SIG-M5 treated with dmso at 0.1 percent for 504 hours (cell line): ENCODE measurements at regions not wholly inside any gene's neighbourhood (a gene's known extent, or its start where the extent isn't known, plus 50 kb on each side); places are given as distances from the start of the nearest gene placed in this dataset.
"Not testable (repeated sequence)": the region's sequence is repeated elsewhere in the genome, so short reads cannot be mapped to it uniquely, and the experiment has no call there.

Experiments used
- DNase-seq: peaks from one replicate; lab custom pipeline; 2025; ENCODE audit not compliant: unreplicated experiment; lab: John Stamatoyannopoulos, UW

DNA sequence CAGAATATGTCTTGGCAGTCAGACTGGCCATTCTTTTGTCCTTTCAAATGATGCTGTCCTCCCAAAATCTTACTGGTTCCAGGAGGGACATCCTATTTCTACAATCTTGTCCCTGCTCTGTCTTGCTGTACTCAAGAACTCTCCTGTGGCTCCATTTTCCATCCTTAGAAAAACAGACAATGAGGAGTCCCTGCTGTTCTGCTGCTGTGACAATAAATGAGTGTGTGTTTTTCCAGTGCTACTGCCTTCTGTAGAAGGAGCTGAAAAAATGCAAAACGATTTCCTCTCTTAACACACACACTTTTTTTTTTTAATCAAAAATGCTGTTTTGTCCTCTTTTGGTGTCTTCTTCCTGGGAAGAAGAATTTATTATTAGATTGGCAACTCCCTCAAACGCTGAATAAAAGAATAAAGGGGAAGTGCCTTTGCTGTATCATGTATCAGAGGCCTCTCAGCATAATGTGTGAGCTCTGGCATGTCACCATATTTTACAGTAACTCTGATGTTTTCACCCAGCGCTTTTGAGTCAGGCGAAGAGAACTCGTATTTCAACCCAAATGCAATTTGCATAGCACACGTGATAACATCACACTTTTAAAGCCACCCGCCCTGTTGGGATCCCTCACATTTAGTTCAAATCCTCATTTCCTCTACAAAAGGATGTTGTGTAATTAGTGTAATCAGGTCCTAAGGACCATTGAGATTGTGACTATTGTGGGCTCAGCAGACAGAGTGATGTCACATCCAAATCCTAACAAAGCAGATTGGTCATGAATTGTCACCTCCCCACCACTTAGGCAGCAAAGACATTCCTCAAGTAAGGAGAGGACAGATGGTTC lies 496.0 kb upstream of the LARGE1 start:
- DNase-seq: no peak

DNA sequence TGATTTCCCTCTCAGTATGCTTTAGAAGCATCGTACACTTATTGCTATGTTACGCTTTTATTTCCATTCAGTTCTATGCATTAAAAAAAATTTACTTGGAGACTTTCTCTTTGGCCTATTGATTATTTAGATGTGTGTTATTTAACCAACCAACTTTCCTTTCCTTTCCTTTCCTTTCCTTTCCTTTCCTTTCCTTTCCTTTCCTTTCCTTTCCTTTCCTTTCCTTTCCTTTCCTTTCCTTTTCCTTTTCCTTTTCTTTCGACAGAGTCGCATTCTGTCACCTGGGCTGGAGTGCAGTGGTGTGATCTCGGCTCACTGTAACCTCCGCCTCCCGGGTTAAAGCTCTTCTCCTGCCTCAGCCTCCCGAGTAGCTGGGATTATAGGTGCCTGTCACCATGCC lies 502.7 kb upstream of the LARGE1 start:
- DNase-seq: not testable (repeated sequence)

DNA sequence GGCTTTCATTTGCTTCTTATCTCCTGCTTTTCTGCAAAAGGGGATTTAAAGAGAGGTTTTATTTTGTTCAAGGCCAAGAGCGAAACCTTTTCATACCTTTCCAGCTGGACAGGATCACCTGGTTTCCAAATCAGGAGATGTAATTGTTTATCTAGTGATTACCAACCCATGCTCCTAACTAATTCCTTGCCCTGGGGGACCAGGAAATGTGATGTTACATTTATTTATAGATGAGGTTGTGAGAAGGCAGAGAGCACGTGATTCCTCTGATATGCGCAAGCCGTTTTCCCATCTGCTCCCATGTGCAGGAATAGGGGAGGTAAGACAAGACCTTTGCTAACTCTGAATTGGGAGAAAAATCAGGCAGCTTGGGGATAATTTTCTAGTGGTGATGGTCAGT lies 507.2 kb upstream of the LARGE1 start:
- DNase-seq: peak; percentile 12

DNA sequence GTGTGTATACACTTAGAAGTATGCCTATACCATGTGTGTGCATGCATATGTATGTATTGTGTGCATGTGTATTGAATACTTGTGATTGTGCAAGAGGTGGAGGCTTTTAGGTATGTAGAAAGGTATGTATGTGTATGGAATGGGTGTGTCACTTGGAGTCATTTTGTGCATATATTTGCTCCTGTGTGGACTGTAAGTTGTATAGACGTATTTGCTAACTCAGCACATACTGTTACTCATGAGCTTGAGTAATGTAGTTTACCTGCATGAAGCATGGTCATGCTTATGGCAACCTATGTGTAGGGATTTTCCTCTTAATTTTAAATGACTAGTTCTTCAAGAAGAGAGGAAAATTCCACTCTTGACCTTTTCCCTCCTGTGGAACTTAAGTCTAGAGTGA lies 507.6 kb upstream of the LARGE1 start:
- no peak for DNase-seq

DNA sequence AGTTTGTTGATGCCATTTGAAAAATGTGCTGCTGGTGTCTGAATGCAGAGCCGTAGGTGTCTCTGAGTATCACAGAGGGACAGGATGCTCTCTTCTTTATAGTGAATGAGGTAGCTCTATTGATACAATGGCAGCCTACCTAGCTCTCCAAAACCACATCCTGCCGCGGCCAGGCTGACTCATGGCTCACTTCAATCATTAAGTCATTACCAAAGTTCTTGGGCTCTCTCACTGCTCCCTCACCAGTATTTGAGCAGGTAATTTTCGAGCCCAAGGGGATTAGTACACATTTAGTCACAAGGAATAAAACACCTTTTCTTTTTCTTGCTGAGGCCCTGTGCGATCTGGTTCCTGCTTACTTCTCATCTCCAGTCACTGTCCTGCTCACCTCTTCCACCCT lies 509.0 kb upstream of the LARGE1 start:
- no peak for DNase-seq

DNA sequence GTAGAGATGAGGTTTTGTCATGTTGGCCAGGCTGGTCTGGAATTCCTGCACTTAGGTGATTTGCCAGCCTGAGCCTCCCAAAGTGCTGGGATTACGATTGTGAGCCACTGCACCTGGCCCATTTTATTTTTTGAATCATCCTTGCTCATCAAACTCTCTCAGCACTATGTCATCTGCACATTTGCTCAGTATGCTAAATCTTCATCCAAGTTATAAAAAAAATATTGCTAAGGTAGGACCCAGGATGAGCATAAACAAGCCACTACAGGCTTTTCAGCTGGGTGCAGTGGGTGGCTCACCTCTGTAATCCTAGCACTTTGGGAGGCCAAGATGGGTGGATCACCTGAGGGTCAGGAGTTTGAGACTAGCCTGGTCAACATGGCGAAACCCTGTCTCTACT lies 510.1 kb upstream of the LARGE1 start:
- no peak for DNase-seq

DNA sequence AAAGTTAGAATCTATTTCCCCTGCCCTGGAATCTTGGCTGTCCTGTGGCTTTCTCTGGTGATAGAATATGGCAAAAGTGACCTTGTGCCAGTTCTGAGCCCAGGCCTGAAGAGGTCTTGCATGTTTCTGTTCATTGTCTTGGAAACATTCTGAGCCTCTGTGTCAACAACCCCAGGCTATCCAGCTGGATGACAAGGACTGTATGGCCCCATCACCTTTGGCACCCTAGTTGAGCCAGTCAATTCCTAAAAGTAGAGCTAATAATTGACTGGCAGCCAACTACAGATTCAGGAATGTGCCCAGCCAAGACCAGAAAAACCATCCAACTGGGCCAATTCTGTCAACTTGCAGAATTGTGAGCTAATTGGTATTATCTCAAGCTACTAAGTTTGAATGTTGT lies 514.1 kb upstream of the LARGE1 start:
- no peak for DNase-seq

DNA sequence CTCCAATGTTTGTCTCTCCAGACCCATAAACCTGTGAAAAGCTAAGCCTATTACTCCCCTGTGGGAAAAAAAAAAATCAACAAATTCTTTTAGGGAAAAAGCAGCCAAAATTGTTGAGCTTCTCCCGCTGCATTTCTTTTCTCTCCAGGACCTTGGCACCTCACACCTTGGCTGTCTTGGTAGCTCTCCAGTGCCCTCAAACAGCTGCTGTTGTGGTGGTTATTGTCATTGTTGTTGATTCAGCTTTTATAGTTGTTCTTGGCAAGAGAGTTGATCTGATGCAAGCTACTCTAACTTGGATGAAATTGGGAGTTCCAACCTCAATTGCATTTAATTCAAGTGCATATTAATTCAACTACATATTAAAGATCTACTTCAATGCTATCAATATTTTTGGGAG lies 516.9 kb upstream of the LARGE1 start:
- DNase-seq: no peak

DNA sequence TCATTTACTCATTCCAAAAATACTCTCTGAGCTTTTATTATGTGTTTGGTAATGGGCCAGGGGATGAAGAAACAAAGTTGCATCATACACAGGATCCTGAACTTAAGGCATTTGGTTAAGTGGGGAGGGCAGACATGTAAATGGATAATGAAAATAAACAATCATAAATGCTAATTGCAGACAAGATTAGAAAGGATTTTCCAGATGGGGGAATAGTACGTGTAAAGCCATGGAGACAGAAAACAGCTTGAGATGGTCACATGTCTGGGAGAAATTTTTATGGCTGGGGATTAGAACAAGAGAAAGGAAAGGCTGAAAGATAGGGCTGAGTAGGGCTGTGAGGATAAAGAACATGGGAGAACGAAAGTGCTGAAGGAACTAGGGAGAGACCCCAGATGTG lies 534.3 kb upstream of the LARGE1 start:
- DNase-seq: no peak

DNA sequence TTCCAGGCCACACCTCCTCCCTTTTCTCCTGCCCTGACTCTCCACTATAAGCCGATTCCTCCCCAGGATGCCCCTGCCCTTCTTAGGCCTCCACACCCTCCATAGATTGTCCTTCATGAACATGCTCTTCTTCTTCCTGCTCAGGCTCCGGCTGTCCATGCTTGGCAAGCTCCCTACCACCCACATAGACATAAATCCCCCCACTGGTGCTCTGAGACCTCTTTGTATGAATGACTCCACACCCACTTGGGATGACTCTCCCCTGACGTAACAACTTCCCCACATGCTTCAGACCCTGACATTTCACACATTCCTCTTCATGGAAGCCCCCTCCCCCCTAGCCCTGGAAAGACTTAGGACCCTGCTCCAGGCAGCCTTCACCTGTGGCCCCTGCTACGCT lies 542.5 kb upstream of the LARGE1 start:
- no peak for DNase-seq

DNA sequence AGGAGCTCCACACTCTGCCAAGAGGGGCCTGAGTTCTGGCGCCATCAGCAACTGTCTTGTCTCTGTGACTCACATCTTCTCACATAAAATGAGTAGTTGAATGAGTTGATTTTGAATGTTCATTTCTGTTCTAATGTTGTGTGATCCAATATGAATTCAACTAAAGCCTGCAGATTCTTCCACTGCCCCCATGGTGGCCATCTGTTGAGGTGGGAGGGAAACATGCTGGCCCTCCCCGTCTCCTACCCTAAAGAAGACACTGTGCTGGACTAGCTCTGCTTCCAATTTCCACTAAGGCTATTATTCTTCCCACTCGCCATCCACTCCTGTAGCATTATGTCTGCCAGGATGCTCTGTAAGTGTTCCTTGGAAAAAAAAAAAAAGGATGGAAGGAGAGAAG lies 555.6 kb upstream of the LARGE1 start:
- DNase-seq: no peak

DNA sequence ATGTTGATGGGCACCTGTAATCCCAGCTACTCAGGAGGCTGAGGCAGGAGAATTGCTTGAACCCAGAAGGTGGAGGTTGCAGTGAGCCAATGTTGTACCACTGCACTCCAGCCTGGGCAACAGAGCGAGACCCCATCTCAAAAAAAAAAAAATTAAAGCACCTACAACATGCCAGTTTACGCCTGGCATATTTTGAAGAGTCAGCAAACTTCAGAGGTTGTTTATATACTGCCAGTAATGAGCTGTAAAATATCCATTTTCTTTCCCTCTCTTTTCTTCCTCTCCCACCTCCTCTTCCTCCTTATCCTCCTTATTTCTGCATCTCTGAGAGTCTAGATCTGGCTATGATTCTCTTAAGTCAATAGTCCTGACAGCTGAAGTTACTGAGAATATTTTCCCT lies 556.5 kb upstream of the LARGE1 start:
- no peak for DNase-seq

DNA sequence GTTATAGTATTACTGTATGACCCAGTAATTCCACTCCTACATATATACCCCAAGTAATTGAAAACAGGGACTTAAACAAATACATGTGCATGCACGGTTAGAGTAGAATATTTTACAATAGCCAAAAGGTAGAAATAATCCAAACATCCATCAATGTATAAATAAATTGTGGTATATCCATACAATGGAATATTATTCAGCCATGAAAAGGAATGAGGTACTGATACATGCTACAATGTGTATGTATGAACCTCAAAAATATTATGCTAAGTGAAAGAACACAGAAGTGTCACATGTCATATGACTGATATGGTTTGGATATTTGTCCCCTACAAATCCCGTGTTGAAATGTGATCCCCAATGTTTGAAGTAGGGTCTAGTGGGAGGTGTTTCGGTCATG lies 560.8 kb upstream of the LARGE1 start:
- no peak for DNase-seq

DNA sequence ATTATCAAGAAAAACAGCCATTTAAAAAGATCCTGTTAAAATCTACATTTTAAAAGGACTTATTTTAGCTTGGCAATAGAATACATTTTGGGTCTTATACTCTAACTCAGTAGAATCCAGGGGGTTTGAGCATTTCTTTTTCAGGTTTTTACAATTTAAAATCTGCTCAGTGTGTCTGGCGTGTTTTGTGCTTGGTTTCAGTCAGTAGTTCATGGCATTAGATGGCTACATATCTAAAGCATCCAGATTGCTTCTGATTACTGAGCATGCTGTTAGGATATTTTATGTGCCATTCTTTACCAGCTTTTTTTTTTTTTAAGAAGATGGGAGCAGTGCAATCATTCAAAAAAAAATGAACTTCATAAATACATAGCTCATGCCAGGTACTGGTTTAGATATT lies 566.1 kb upstream of the LARGE1 start:
- no peak for DNase-seq

DNA sequence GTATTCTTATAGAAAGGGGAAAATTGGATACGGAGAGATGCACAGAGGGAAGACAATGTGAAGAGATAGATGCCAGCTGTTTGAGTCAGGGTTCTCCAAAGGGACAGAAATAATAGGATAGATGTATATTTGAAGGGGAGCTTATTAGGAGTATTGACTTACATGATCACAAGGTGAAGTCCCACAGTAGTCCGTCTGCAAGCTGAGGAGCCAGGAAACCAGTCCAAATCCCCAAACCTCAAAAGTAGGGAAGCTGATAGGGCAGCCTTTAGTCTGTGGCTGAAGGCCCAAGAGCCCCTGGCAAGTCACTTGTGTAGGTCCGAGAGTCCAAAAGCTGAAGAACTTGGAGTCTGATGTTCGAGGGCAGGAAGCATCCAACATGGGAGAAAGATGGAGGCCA lies 569.6 kb upstream of the LARGE1 start:
- DNase-seq: no peak

DNA sequence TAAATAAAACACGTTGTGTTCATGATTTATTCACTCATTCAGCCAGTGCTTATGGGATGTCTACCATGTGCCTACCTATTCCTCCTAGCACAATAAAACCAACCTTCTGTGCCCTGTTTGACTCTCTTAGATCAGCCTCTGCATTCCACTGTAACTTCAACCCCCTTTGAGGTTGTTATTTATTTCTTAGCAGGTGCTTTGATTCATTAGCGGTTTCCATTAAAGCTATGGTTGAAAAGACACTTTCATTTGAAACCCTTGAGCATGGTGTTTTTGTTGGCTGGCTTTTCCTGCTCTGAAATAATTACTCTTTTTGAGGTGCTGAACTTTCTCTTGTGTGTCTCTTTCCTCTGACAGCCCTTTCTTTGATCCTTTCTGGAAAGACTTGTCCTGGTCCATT lies 570.6 kb upstream of the LARGE1 start:
- no peak for DNase-seq

DNA sequence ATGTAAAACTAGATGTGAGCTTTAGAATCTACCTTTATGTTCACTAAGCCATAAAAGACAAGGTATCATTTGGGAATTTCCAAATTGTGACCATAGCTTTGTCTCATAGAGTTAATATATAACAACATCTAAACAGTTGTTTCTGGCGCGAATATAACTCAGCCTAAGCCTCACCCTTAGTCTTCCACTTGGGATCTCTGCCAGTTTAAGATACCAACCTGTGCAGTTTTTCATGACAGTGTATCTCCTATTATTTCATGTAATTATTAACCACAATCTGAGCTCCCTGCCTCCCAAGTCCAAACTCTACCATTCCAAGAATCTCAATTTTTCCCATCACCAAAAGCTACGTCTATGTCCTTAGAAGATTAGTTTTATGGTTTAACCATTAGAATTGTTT lies 572.5 kb upstream of the ISX start:
- no peak for DNase-seq

DNA sequence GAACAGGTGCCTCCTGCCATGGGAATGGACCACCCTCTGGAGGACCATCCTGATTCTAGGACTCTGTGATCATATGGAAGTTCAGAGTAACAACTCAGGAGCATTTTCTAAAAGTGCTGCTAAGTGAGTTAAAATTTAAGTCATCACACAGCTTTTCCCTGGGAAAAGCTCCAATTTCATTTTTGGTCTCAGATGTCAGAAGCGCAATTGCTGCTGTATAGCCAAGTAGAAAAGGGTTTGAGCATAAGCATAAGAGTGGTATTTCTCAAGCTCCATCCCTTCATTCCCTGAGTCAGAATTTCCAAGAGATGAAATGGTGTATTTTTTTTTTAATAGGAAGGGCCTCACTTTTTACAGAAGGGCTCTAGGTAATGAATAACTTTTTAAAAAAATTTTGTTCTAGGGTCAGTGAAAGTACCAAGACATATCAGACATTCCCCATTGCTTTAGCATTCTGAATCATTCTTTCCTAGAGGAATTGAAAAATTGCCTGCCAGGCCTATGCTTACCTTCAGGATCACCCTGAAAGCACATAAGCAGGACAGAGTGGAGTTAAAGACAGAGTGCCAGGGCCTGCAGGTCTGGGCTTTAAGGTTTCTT lies 564.5 kb upstream of the ISX start:
- no peak for DNase-seq

DNA sequence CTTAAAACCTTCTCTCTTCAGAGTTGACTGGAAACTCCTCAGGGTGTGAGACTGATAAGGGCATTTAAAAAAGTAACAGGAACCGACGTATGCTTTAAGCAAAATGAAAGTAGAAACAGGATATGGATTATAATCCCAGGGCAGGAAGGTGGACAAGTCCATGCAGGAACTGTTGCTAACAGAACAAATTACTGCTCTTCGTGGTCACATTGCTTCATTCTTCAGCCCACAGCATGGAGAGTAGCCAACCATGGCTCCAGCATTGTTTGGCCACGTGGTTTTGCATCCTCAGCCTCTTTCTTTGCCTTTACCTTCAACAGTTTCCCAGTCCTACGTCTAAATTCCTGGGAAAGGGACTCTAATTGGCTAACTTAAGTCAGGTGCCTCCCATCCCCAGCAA lies 563.1 kb upstream of the ISX start:
- no peak for DNase-seq

DNA sequence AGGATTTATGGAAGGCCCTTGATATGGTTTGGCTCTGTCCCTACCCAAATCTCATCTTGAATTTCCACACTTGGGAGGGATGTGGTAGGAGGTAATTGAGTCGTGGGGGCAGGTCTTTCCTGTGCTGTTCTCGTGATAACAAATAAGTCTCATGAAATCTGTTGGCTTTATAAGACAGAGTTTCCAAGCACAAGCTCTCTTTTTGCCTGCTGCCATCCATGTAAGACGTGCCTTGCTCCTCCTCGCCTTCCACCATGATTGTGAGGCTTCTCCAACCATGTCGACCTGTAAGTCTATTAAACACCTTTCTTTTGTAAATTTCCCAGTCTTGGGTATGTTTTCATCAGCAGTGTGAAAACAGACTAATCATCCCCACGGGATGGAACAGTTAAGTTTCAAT lies 557.2 kb upstream of the ISX start:
- no peak for DNase-seq

DNA sequence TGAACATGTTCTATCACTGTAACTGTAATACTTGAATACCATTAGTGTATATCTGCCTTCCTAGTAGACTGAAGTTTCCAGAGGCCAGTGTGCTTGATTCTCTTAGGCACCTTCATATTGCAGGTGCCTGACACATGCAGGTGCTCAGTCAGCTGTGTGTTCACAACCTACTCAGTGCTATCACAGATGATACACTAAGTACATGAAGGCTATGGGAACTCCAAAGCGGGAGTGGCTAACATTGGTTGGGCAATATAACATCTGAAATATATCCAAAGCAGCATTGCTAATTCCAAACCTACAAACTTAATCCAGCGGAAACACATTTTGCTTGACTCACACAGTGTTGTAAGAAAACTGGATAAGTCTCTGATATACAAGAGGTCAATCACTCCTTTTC lies 539.3 kb upstream of the ISX start:
- no peak for DNase-seq

DNA sequence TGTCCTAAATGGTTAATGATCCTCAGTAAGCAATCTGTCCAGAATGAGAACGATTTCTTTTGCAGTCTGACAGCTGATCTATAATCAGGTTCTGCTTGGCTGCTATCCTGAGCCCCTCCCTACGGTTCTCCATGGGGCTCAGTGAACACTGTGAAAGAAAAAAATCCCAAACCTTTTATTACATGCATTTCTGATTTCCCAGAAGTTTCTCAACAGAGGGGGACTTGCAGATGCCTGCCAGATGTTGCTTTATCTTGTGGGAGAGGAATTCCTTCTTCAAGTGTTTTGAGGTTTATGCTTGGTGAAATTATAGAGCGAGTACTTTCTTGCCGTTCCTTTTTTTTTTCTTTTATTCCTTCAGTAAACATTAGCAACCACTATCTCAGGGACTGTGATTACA lies 531.9 kb upstream of the ISX start:
- no peak for DNase-seq

DNA sequence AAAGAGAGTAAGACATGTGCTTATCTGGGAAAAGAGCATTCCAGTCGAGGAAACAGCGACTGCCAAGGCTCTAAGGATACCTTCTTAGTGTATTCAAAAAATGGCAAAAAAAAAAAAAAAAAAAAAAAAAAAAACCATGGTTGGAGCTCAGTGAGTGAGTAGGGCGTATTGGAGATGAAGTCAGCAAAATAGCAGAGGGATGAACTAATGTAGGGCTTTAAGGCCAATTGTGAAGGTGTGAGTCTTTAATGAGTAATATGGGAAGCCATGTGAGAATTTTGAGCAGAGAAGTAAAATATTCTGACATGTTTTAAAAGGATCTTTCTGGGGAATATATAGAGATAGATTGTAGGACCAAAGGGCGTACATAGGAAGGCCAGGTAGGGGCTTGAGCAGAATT lies 498.6 kb upstream of the ISX start:
- DNase-seq: no peak
